ENCODE measurements at regions not wholly inside any gene's neighbourhood (a gene's known extent, or its start where the extent isn't known, plus 50 kb on each side); places are given as distances from the start of the nearest gene placed in this dataset.

DNA sequence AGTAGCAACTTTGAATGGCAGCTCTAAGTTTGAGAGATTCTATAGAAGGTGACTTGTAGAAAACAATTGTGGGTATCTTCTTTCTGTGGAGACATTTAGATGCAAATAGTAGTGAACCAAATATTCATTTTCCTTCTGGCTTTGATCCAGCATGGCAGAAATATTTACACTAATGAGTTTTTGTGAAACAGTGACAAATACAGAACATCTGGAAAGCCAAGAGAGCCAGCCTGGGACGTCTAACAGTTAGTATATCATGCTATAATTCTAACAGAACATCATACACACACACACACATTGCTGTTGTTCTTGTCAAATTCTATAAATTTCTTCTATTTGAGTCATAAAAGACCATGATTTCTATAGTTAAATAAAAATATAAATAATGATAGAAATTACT, 1777.9 kb downstream of the ARAP2 start:
- TF ChIP-seq POLR2A (IDR thresholded peaks at IDR 0.05) = no peak
- TF ChIP-seq, protein P1, sequence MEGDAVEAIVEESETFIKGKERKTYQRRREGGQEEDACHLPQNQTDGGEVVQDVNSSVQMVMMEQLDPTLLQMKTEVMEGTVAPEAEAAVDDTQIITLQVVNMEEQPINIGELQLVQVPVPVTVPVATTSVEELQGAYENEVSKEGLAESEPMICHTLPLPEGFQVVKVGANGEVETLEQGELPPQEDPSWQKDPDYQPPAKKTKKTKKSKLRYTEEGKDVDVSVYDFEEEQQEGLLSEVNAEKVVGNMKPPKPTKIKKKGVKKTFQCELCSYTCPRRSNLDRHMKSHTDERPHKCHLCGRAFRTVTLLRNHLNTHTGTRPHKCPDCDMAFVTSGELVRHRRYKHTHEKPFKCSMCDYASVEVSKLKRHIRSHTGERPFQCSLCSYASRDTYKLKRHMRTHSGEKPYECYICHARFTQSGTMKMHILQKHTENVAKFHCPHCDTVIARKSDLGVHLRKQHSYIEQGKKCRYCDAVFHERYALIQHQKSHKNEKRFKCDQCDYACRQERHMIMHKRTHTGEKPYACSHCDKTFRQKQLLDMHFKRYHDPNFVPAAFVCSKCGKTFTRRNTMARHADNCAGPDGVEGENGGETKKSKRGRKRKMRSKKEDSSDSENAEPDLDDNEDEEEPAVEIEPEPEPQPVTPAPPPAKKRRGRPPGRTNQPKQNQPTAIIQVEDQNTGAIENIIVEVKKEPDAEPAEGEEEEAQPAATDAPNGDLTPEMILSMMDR (IDR thresholded peaks at IDR 0.05) = no peak
